Skeletal muscle satellite cell (primary cell): ENCODE measurements at regions not wholly inside any gene's neighbourhood (a gene's known extent, or its start where the extent isn't known, plus 50 kb on each side); places are given as distances from the start of the nearest gene placed in this dataset.

ENCODE experiments used
- H3K27me3 ChIP-seq: 2 replicates; pipeline ENCODE4 v1.7.0; 2013; ENCODE audit warnings: low read length; ENCODE audit not compliant: control insufficient read depth, insufficient read depth
- H3K36me3 ChIP-seq: 2 replicates; pipeline ENCODE4 v1.7.0; 2013; ENCODE audit warnings: mild to moderate bottlenecking, control low read depth, low read length; ENCODE audit not compliant: insufficient read depth
- H3K4me1 ChIP-seq: 2 replicates; pipeline ENCODE4 v1.7.0; 2013; ENCODE audit warnings: low read length; ENCODE audit not compliant: control insufficient read depth, insufficient read depth
- H3K4me2 ChIP-seq: 2 replicates; pipeline ENCODE4 v1.7.0; 2013; ENCODE audit warnings: mild to moderate bottlenecking, low read length
- H3K4me3 ChIP-seq: 2 replicates; pipeline ENCODE4 v1.7.0; 2013; ENCODE audit warnings: low read length
- H3K9ac ChIP-seq: 2 replicates; pipeline ENCODE4 v1.7.0; 2013; ENCODE audit warnings: mild to moderate bottlenecking, low read depth, low read length, moderate library complexity
- H3K9me3 ChIP-seq: replicated peaks from 2 replicates; pipeline ENCODE4 v1.7.0; 2013; ENCODE audit warnings: mild to moderate bottlenecking, control low read depth, low read length

DNA sequence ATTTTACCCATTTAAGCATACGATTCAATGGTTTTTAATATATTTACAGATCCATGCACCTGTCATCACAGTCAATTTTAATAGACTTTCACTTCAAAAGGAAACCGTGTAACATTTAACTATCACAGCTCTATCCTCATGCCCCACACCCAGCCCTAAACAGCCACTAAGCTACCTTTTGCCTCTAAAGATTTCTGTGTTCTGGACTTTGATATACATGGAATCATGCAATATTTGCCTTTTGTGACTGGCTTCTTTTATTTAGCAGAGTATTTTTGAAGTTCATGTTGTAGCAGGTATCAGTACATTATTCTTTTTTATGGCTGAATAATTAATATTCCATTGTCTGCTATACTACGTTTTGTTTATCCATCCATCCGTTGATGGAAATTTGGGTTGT lies 50.3 kb upstream of the STX16 start:
- Histone ChIP-seq H3K9ac (no peak overlapping the region), H3K4me1 (peaks cover 6% of the 10 kb centered on the region), H3K27me3 (peaks cover 26% of the 10 kb centered on the region), H3K36me3 (no peaks in the 10 kb centered on the region), H3K4me3 (no peak overlapping the region), H3K4me2 (no peak overlapping the region), H3K9me3 (no peaks in the 10 kb centered on the region)

DNA sequence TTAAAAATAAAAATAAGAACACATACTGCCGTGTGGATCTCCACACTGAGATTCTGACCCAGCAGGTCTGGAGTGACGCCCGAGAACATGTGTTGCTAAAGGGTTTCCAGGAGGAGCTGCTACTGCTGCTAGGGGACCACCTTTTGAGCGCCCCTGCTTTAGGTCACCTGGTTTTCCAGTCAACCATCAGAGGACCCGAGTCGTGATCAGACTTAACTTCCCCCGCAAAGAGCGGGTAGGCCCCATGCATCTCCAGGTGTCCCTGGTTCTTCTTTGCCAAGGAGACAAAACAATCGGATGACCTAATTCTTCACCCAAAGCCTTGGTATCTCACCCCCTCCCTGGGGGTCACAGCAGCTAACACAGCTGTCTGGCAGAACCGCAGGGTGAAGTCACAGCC lies 51.1 kb upstream of the STX16 start:
- Histone ChIP-seq H3K27me3 (peaks cover 19% of the 10 kb centered on the region), H3K4me3 (no peak overlapping the region), H3K36me3 (no peaks in the 10 kb centered on the region), H3K4me2 (no peak overlapping the region), H3K4me1 (peaks cover 6% of the 10 kb centered on the region), H3K9me3 (no peaks in the 10 kb centered on the region), H3K9ac (no peak overlapping the region)

DNA sequence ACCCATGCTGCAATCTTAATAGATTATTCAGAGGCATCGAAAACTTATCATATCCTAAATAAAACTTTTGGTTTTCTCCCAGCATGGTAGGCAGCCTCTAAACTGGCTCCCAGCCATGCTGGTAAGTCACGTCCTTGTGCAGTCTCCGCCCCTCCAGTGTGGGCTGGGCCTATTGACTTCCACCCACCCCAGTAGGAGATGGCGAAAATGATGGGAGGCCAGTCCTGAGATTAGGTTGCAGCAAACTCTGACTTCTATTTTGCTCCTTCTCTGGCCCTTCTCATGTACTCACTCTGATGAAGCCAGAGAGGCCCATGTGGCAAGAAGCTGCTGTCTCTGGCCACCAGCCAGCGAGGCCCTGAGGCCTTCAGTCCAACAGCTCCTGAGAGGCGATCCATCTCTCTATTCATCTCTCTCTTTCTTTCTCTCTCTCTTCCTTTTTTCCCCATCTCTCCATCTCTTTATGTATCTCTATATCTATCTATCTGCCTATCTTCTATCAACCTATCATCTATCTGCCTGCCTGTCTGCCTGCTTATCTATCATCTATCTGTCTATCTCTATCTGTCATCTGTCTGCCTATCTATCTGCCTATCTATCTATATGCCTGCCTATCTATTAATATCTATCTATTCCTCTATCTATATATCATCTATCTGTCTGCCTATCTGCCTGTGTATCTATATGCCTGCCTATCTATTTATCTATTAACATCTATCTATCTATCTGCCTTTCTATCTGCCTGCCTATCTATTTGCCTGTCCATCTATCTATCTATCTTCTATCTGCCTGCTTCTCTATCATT lies 52.7 kb upstream of the STX16 start:
- Histone ChIP-seq H3K9ac (no peak overlapping the region), H3K4me1 (peaks cover 6% of the 10 kb centered on the region), H3K36me3 (no peaks in the 10 kb centered on the region), H3K4me3 (no peak overlapping the region), H3K4me2 (no peak overlapping the region), H3K9me3 (no peaks in the 10 kb centered on the region), H3K27me3 (peaks cover 27% of the 10 kb centered on the region)

DNA sequence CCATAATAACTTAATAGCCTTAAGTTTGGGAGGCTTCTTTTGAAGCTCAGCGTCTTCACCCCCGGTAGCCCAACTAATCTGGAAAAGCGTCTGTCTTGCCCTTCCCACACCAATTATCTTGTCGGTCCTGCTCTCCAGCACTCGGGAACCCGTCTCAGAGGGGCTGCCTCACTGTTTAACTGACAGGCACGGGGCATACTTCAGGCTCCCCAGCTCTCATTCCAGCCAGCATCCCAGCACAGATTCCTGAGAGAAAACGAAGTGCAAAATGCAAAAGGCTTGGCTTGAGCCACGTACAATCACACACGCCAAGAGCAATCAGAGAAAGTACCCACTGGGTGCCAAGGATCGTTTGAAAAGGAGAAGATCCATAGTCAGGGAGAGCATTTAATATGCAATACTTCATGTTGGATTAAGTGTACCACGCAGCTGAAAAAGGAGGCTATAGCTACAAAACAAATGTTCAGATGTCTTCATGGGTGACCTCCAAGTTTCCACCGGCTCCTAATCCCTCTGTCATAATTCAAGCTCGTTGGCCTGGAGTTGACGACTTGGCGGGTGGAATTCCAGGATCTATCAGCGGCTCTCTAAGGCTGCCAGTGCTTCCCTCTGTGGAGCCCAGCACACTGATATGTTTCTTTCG lies 53.7 kb upstream of the STX16 start:
- Histone ChIP-seq H3K4me2 (no peak overlapping the region), H3K27me3 (peaks cover 37% of the 10 kb centered on the region), H3K9me3 (no peaks in the 10 kb centered on the region), H3K9ac (no peak overlapping the region), H3K4me3 (no peak overlapping the region), H3K4me1 (peaks cover 6% of the 10 kb centered on the region), H3K36me3 (no peaks in the 10 kb centered on the region)

DNA sequence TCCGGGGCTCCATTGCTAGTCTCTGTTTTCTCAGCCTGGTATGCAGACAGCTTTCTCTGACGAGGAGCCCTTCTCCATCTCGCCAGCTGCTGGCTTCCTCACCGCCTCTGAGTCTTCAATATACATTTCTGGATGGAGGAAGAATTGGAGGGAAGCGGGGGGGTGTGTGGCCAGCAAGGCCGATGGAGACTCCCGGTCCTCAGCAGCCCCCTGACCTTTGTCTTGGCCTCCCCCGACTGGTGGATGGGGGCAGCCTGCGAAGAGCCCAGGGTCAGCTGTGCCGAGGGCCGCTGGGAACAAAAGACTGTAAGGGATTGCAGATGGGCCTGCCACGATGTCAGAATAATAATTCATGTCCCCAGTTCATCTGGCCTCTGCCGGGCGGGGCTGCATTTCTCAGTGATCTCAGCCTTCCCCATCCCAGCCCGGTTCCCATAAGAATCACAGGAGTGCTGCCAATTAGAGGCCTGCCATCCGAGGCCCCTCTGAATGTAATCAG lies 54.3 kb upstream of the STX16 start:
- peaks cover 6% of the 10 kb centered on the region for H3K4me1 ChIP-seq
- no peak overlapping the region for H3K4me2 ChIP-seq
- no peak overlapping the region for H3K9ac ChIP-seq
- no peaks in the 10 kb centered on the region for H3K36me3 ChIP-seq
- peaks cover 43% of the 10 kb centered on the region for H3K27me3 ChIP-seq
- no peak overlapping the region for H3K4me3 ChIP-seq
- H3K9me3 ChIP-seq, result no peaks in the 10 kb centered on the region

DNA sequence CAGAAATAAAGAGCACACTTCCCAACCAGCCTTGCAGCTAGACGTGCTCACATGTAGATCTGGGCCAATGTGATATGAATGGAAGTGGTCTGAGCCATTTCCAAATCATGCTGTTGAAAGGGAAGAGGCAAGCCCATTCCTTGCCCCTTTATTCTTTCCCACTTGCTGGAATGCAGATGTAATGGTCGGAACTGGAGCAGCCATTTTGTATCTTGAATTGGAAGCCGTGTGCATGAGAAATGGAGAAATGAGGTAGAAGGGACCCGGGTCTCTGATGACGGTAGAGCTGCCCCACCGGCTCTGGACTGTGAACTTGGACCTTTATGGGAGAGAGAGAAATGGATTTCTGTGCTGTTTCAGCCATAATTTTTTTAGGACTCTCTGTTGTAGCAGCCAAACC lies 54.8 kb upstream of the STX16 start:
- Histone ChIP-seq H3K36me3 (no peaks in the 10 kb centered on the region), H3K4me3 (no peak overlapping the region), H3K27me3 (peaks cover 47% of the 10 kb centered on the region), H3K4me2 (no peak overlapping the region), H3K9ac (no peak overlapping the region), H3K4me1 (peaks cover 6% of the 10 kb centered on the region), H3K9me3 (no peaks in the 10 kb centered on the region)

DNA sequence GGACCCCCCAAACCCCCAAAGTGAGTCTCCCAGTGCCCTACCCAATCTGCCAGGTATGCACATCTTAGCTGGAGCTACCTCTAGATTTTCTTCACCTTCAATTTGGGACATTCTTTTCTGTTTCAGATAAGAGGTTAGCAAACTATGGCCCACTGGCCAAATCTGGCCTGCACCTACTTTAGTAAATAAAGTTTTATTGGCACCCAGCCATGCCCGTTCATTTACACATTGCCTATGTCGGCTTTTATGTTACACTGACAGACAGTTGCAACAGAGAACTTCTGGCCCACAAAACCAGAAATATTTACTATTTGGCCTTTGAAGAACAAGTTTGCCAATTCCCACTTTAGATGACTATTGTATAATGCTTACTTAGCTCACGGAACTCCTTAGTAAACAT lies 55.9 kb upstream of the STX16 start:
- Histone ChIP-seq H3K36me3 (no peaks in the 10 kb centered on the region), H3K4me3 (no peak overlapping the region), H3K4me1 (peaks cover 6% of the 10 kb centered on the region), H3K27me3 (peaks cover 57% of the 10 kb centered on the region), H3K9ac (no peak overlapping the region), H3K4me2 (no peak overlapping the region), H3K9me3 (no peaks in the 10 kb centered on the region)

DNA sequence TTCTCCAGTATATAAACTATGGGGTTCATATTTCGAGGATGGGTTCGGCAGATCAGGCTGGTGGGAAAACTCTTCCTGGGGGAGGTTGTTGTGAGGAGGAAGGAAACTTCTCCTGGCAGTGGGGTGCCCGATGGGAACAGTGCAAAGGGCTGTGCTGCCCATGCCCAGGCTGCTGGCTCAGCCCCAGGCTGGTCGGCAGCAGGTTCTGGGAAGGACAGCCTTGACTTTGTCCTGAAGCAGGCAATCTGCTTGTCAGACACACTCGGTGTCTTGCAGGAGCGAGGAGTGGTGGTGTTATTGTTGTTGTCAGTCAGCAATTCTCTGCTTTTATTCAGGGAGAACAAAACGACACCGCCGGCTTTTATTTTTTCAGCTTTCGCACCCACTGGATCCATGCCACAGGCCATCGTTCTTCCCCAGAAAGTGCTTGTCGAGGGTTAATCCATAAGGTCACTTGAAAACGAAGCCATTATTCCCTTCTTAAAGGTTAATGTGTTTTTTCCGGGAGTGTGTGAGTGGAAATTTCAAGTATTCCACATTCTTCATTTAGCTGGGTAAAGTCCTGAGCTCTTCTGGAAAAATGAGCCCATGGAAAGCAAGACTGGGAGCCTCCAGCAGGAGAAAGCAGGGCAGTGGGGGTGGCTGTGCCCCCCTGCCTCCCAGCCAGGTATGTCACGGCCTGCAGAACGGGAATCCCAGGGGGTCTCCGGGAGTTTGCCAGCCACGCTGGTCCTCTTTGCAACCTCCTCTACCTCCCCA lies 57.0 kb upstream of the STX16 start:
- no peak overlapping the region for H3K4me2 ChIP-seq
- no peaks in the 10 kb centered on the region for H3K9me3 ChIP-seq
- no peak overlapping the region for H3K9ac ChIP-seq
- H3K4me1 ChIP-seq, result peaks cover 6% of the 10 kb centered on the region
- no peak overlapping the region for H3K4me3 ChIP-seq
- H3K27me3 ChIP-seq, result peaks cover 68% of the 10 kb centered on the region
- no peaks in the 10 kb centered on the region for H3K36me3 ChIP-seq

DNA sequence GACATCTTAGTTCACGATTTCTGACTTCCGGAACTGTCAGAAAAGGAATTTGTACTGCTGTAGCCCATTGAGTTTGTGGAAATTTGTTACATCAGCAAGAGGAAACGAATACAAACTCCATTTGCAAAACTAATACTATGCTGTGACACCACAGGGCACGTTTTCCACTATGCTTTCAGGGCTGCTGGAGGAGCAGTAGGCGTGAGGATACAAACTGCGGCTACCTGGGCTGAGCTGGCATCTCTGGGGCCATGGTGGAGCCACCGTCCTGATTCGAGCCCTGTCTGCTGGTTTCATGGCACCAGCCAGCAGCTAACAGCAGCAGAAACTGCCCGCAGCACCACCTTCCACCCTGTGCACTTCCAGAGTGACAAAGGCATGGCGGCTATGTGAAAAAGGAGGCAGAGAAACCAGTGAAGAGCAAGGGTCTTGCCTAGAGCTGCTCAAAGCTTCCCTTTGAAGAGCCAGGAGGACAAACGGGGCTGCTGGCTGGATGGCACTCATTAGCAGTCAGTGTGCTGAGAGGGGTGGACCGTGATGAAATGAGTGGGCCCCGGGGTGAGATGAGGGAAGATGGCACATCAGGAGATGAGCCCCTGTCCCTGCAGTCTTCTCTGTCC lies 58.9 kb upstream of the STX16 start:
- H3K4me2 ChIP-seq, result no peak overlapping the region
- H3K36me3 ChIP-seq, result no peaks in the 10 kb centered on the region
- H3K27me3 ChIP-seq, result peaks cover 60% of the 10 kb centered on the region
- peaks cover 1% of the 10 kb centered on the region for H3K4me1 ChIP-seq
- no peak overlapping the region for H3K9ac ChIP-seq
- H3K4me3 ChIP-seq, result no peak overlapping the region
- H3K9me3 ChIP-seq, result no peaks in the 10 kb centered on the region

DNA sequence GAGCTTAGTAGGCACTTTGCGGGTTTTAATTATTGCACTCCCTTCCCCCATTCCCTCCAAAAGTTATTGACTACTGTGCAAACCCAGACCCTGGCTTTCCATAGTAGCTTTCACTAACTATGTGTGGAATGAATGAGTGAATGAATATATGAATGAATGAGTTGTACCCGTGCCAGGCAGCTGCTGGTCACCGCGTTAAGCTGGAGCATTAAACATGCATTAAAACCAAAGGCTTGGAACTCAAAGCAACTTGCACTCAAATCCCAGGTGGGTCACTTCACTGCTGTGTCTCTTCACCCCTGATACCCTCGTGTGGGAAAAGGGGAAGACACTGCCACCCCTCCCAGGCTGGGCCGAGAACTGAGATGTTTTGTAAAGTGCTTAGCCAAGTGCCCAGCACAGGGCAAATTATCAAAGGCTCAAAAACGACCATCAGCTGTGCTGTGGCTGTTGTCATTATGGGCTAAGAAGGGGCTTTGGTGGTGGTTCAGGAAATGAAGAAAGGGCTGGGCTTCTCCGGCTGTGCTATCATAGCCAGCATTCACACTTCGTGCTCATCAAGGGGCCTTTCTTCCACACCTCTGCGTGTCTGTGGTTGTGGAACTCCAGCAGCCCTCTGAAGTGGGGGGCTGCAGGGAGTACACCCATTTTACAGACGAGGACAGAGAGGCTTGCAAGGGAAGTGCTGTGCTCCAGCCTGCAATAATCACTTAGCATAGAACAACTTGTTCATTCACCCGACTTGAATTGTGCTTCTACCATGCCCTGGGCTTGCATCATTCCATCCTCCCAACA lies 60.2 kb upstream of the STX16 start:
- Histone ChIP-seq H3K27me3 (peaks cover 64% of the 10 kb centered on the region), H3K4me3 (no peak overlapping the region), H3K4me2 (no peak overlapping the region)

More for the DNA sequence above, 60.2 kb upstream of the STX16 start:
- Histone ChIP-seq H3K9me3 (no peaks in the 10 kb centered on the region), H3K36me3 (no peaks in the 10 kb centered on the region), H3K9ac (no peak overlapping the region), H3K4me1 (no peaks in the 10 kb centered on the region)
